HL-60 (cell line): ENCODE measurements at regions not wholly inside any gene's neighbourhood (a gene's known extent, or its start where the extent isn't known, plus 50 kb on each side); places are given as distances from the start of the nearest gene placed in this dataset.

Source experiments
- DNase-seq, 2 experiments: peaks; one replicate each; pipeline ENCODE4 v3.0.0-alpha.2; 2010 to 2020; ENCODE audit warnings: low read depth in 1 of 2, low spot score in 1 of 2
- H3K27ac ChIP-seq: fragments of 250-450 bp; sonication (Bioruptor Pico); replicated peaks from 2 replicates; pipeline ENCODE4 v1.5.1; 2020; ENCODE audit warnings: mild to moderate bottlenecking, moderate library complexity
- H3K27me3 ChIP-seq: fragments of 250-450 bp; sonication (Bioruptor Pico); 2 replicates; pipeline ENCODE4 v1.5.1; 2021; ENCODE audit warnings: mild to moderate bottlenecking, moderate library complexity; ENCODE audit not compliant: insufficient read depth, poor library complexity, severe bottlenecking
- H3K4me3 ChIP-seq: replicated peaks from 2 replicates; pipeline ENCODE4 v1.5.1; 2011; ENCODE audit warnings: mild to moderate bottlenecking, control low read depth, low read length; ENCODE audit not compliant: insufficient read depth
- CTCF ChIP-seq: IDR thresholded peaks from one replicate; pipeline ENCODE4 v1.5.1; 2011; ENCODE audit warnings: low read length, control low read depth, inconsistent platforms; ENCODE audit not compliant: insufficient read depth
- GABPA ChIP-seq: IDR thresholded peaks from 2 replicates; pipeline ENCODE4 v1.6.1; 2012; ENCODE audit warnings: low read depth
- POLR2AphosphoS5 ChIP-seq: IDR thresholded peaks from 2 replicates; pipeline ENCODE4 v1.6.1; 2012; ENCODE audit warnings: low read depth
- REST ChIP-seq: IDR thresholded peaks from 2 replicates; pipeline ENCODE4 v1.6.1; 2012; ENCODE audit warnings: low read depth; ENCODE audit not compliant: insufficient replicate concordance
- SPI1 ChIP-seq: IDR thresholded peaks from 2 replicates; pipeline ENCODE4 v1.6.1; 2012; ENCODE audit warnings: low read depth, mild to moderate bottlenecking, borderline replicate concordance

- Histone ChIP-seq H3K27ac (no peak overlapping the region), H3K27me3 (no peaks in the 10 kb centered on the region), H3K4me3 (no peak overlapping the region)
- no peak for DNase-seq
- TF ChIP-seq CTCF (no peak), POLR2AphosphoS5 (no peak), GABPA (no peak), SPI1 (no peak), REST (no peak)
Measured at GRCh38 chr14:87643005-87643404, 350.0 kb downstream of the GALC start.

- no peak for DNase-seq
- Histone ChIP-seq H3K4me3 (no peak overlapping the region), H3K27me3 (no peaks in the 10 kb centered on the region), H3K27ac (no peak overlapping the region)
- TF ChIP-seq POLR2AphosphoS5, result no peak
- TF ChIP-seq SPI1, result no peak
- TF ChIP-seq CTCF, result no peak
- TF ChIP-seq GABPA, result no peak
- no peak for TF ChIP-seq REST
Measured at GRCh38 chr14:87640553-87640952, 352.4 kb downstream of the GALC start.

GRCh38 chr14:87638196-87638595, 354.8 kb downstream of the GALC start:
- H3K27me3 ChIP-seq, result no peaks in the 10 kb centered on the region
- no peak overlapping the region for H3K27ac ChIP-seq
- TF ChIP-seq SPI1 (no peak), POLR2AphosphoS5 (no peak)
- H3K4me3 ChIP-seq, result no peak overlapping the region
- DNase-seq, result no peak

GRCh38 chr14:87635442-87635841, 357.5 kb downstream of the GALC start:
- no peaks in the 10 kb centered on the region for H3K27me3 ChIP-seq
- no peak overlapping the region for H3K27ac ChIP-seq
- H3K4me3 ChIP-seq, result no peak overlapping the region
- TF ChIP-seq REST (no peak), POLR2AphosphoS5 (no peak), CTCF (no peak), SPI1 (no peak), GABPA (no peak)
- no peak for DNase-seq
